ENCODE measurements at regions not wholly inside any gene's neighbourhood (a gene's known extent, or its start where the extent isn't known, plus 50 kb on each side); places are given as distances from the start of the nearest gene placed in this dataset.

DNA sequence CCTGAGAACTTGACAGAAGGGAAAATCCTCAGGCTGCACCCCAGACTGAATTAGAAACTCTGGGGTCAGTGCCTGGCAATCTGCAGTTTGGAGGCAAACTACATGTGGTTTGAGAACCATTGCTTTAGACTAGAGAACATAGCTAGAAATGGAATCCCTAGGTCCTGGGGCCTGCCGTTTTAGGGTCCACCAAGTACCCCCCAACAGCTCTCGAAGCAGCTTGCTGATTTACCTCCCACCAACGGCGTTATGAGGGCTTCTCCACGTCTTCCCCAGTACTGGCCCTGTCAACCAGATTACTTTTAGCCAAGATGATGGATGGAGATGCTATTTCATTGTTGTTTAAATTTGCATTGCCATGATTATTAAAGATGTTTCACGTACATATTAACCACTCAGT, 272.5 kb downstream of the XXYLT1 start:
- H2BK5ac ChIP-seq (ENCODE audit: insufficient read length, low read length): no peak overlapping the region
- H2BK20ac ChIP-seq (ENCODE audit: low read depth, low read length, poor library complexity, severe bottlenecking): no peak overlapping the region
- H3K56ac ChIP-seq (ENCODE audit: insufficient read length, low read depth, low read length): no peak overlapping the region
- no peaks in the 10 kb centered on the region for H3K4me1 ChIP-seq (ENCODE audit: insufficient read depth, low read length)
- H3T11ph ChIP-seq (ENCODE audit: low read length): no peak overlapping the region
- no peak overlapping the region for H2BK120ac ChIP-seq (ENCODE audit: low read depth, low read length, poor library complexity, severe bottlenecking)
- no peaks in the 10 kb centered on the region; a peak in 1 of 5 replicates for H3K9me3 Mint-ChIP-seq
- H3K4me1 Mint-ChIP-seq: peaks cover 19 to 25% of the 10 kb centered on the region in 2 experiments
- H2BK12ac ChIP-seq (ENCODE audit: insufficient read length, low read depth, low read length): no peak overlapping the region
- H3K4ac ChIP-seq (ENCODE audit: low read depth, low read length): no peak overlapping the region
- H3K27ac ChIP-seq (ENCODE audit: insufficient read length, low read depth, low read length): no peak overlapping the region
- no peaks in the 10 kb centered on the region for H3K36me3 Mint-ChIP-seq (ENCODE audit: insufficient read depth in 1 of 3, low read depth in 3 of 3)
- H2AK5ac ChIP-seq (ENCODE audit: insufficient read length, low read length): no peak overlapping the region
- no peaks in the 10 kb centered on the region for H3K9me3 ChIP-seq (ENCODE audit: control insufficient read depth, low read depth, low read length)
- no peak overlapping the region for H3K4me2 ChIP-seq (ENCODE audit: insufficient read depth, insufficient read length, low read length)
- no peaks in the 10 kb centered on the region for H3K79me2 ChIP-seq (ENCODE audit: insufficient read depth, low read length)
- no peaks in the 10 kb centered on the region for H3K27me3 ChIP-seq (ENCODE audit: insufficient read depth, low read length)
- no peak overlapping the region for H3K27ac Mint-ChIP-seq
- H3K18ac ChIP-seq (ENCODE audit: insufficient read length, low read depth, low read length): no peak overlapping the region
- no peak for DNase-seq
- no peaks in the 10 kb centered on the region for H3K79me1 ChIP-seq (ENCODE audit: insufficient read depth, low read depth, low read length, poor library complexity, severe bottlenecking)
- no peak overlapping the region for H3K23ac ChIP-seq (ENCODE audit: insufficient read length, low read depth, low read length)
- no peak overlapping the region for H4K8ac ChIP-seq (replicated peaks; ENCODE audit: insufficient read length, low read depth, low read length)
- H4K91ac ChIP-seq (ENCODE audit: insufficient read length, low read depth, low read length): no peak overlapping the region
- H3K27me3 Mint-ChIP-seq (ENCODE audit: low read depth): peaks cover 15% of the 10 kb centered on the region
- H3K4me3 Mint-ChIP-seq: no peak overlapping the region
- H4K5ac ChIP-seq (ENCODE audit: insufficient read length, low read depth, low read length): no peak overlapping the region
- no peaks in the 10 kb centered on the region for H4K20me1 ChIP-seq (ENCODE audit: control insufficient read depth, insufficient read depth, insufficient read length)
- H3K23me2 ChIP-seq (ENCODE audit: insufficient read length, low read depth, low read length, poor library complexity, severe bottlenecking): no peaks in the 10 kb centered on the region
- H2AFZ ChIP-seq (ENCODE audit: low read length): no peak overlapping the region
- no peak overlapping the region for H2BK15ac ChIP-seq (ENCODE audit: low read depth, low read length)
- TF ChIP-seq, protein P1, sequence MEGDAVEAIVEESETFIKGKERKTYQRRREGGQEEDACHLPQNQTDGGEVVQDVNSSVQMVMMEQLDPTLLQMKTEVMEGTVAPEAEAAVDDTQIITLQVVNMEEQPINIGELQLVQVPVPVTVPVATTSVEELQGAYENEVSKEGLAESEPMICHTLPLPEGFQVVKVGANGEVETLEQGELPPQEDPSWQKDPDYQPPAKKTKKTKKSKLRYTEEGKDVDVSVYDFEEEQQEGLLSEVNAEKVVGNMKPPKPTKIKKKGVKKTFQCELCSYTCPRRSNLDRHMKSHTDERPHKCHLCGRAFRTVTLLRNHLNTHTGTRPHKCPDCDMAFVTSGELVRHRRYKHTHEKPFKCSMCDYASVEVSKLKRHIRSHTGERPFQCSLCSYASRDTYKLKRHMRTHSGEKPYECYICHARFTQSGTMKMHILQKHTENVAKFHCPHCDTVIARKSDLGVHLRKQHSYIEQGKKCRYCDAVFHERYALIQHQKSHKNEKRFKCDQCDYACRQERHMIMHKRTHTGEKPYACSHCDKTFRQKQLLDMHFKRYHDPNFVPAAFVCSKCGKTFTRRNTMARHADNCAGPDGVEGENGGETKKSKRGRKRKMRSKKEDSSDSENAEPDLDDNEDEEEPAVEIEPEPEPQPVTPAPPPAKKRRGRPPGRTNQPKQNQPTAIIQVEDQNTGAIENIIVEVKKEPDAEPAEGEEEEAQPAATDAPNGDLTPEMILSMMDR (conservative IDR thresholded peaks at IDR 0.05): no peak
- H3K9ac ChIP-seq (ENCODE audit: extremely low read depth, insufficient read length, low read length): no peak overlapping the region
- whole genome bisulfite sequencing (ENCODE audit: extremely low coverage, insufficient read length, low lambda C conversion rate): no CpG with 5 or more reads among the region's 6 CpGs
- no peak overlapping the region for H3K14ac ChIP-seq (ENCODE audit: insufficient read depth, low read length)
